GM12892 (cell line): ENCODE measurements at regions not wholly inside any gene's neighbourhood (a gene's known extent, or its start where the extent isn't known, plus 50 kb on each side); places are given as distances from the start of the nearest gene placed in this dataset.

Experiments used
- POLR2A ChIP-seq: IDR thresholded peaks from 2 replicates; pipeline ENCODE4 v1.6.1; 2011; ENCODE audit warnings: low read depth, low read length, control low read depth
- POLR2AphosphoS5 ChIP-seq: IDR thresholded peaks from 2 replicates; pipeline ENCODE4 v1.6.1; 2011; ENCODE audit warnings: low read depth, low read length, control low read depth
- TAF1 ChIP-seq: IDR thresholded peaks from 2 replicates; pipeline ENCODE4 v1.6.1; 2011; ENCODE audit warnings: low read depth, mild to moderate bottlenecking, control low read depth, low read length, borderline replicate concordance

GRCh38 chr9:118529624-118530214 lies 825.5 kb downstream of the TLR4 start:
- TF ChIP-seq POLR2A (no peak), POLR2AphosphoS5 (no peak), TAF1 (no peak)
